Endothelial cell of umbilical vein (primary cell): ENCODE measurements at regions not wholly inside any gene's neighbourhood (a gene's known extent, or its start where the extent isn't known, plus 50 kb on each side); places are given as distances from the start of the nearest gene placed in this dataset.

Source experiments
- BruUV-seq: library from RNA; stranded (reverse); fragments of 400-500 nt; replicated peaks from 2 replicates; lab custom pipeline; 2021; lab: Mats Ljungman, UMichigan
- CTCF ChIA-PET: fragments of 300-600, 350-600 bp; sonication (Branson Sonifier 250); formaldehyde crosslinking; loops from one replicate; lab custom pipeline; 2021; ENCODE audit warnings: antibody characterized with exemption, inconsistent platforms; lab: Charles Lee
- POLR2A ChIA-PET: fragments of 300-600, 350-600 bp; sonication (Branson Sonifier 250); formaldehyde crosslinking; loops from one replicate; lab custom pipeline; 2021; ENCODE audit warnings: antibody characterized with exemption, inconsistent platforms; lab: Charles Lee
- DNase-seq: peaks from one replicate; pipeline ENCODE4 v3.0.0-alpha.2; 2011; ENCODE audit warnings: low read depth, low spot score
- FAIRE-seq: peaks from 2 replicates; lab custom pipeline; 2011; peaks lifted over from hg19 to GRCh38; lab: Jason Lieb, UNC
- H2AFZ ChIP-seq: 2 replicates; pipeline ENCODE4 v1.6.0; 2012; ENCODE audit warnings: low read depth, low read length, control low read depth, inconsistent platforms
- H3K27ac ChIP-seq: 2 replicates; pipeline ENCODE4 v1.5.1; 2011; ENCODE audit warnings: low read depth, mild to moderate bottlenecking, control low read depth, low read length, moderate library complexity; ENCODE audit not compliant: insufficient read depth
- H3K27me3 ChIP-seq, 2 experiments: 2 replicates each; pipeline versions ENCODE4 v1.6.0 to v1.6.1; 2011; ENCODE audit warnings: low read length in 2 of 2, mixed read lengths in 1 of 2; ENCODE audit not compliant: control insufficient read depth in 2 of 2, insufficient read depth in 2 of 2
- H3K36me3 ChIP-seq, 2 experiments: 2 replicates in 1 of 2; 3 replicates in 1 of 2; pipeline ENCODE4 v1.5.1; 2011; ENCODE audit warnings: low read length in 2 of 2, mild to moderate bottlenecking in 1 of 2, moderate library complexity in 1 of 2; ENCODE audit not compliant: control insufficient read depth in 2 of 2, insufficient read depth in 2 of 2; ENCODE audit errors: extremely low read depth in 1 of 2
- H3K4me1 ChIP-seq: 3 replicates; pipeline ENCODE4 v1.5.1; 2011; ENCODE audit warnings: mild to moderate bottlenecking, low read length; ENCODE audit not compliant: control insufficient read depth, insufficient read depth; ENCODE audit errors: extremely low read depth
- H3K4me2 ChIP-seq: 2 replicates; pipeline ENCODE4 v1.6.1; 2011; ENCODE audit warnings: low read length, control low read depth, mixed read lengths; ENCODE audit not compliant: insufficient read depth
- H3K4me3 ChIP-seq, 3 experiments: fragments of 200-600 bp in 1 of 3; sonication (generic), shearing (Covaris generic) in 1 of 3; replicated peaks in 1 of 3; 2 replicates each; pipeline ENCODE4 v1.5.1; 2011 to 2016; ENCODE audit warnings: control low read depth in 3 of 3, low read length in 3 of 3, mild to moderate bottlenecking in 2 of 3, inconsistent platforms in 1 of 3, low read depth in 1 of 3, moderate library complexity in 1 of 3; ENCODE audit not compliant: insufficient read depth in 1 of 3
- H3K79me2 ChIP-seq: 2 replicates; pipeline ENCODE4 v1.6.0; 2012; ENCODE audit warnings: low read length, inconsistent platforms; ENCODE audit not compliant: control insufficient read depth, insufficient read depth
- H3K9ac ChIP-seq: replicated peaks from 2 replicates; pipeline ENCODE3; 2011; ENCODE audit warnings: low read length, control low read depth; ENCODE audit not compliant: insufficient read depth; ENCODE audit errors: extremely low read depth
- H3K9me1 ChIP-seq: replicated peaks from 3 replicates; pipeline ENCODE4 v1.6.0; 2011; ENCODE audit warnings: mild to moderate bottlenecking, low read length; ENCODE audit not compliant: control insufficient read depth, insufficient read depth; ENCODE audit errors: extremely low read depth
- H3K9me3 ChIP-seq: replicated peaks from 2 replicates; pipeline ENCODE4 v1.5.1; 2012; ENCODE audit warnings: low read length, inconsistent platforms; ENCODE audit not compliant: control insufficient read depth, insufficient read depth
- H4K20me1 ChIP-seq: replicated peaks from 2 replicates; pipeline ENCODE3; 2011; ENCODE audit warnings: mild to moderate bottlenecking, low read length; ENCODE audit not compliant: control insufficient read depth, insufficient read depth; ENCODE audit errors: extremely low read depth
- EZH2 ChIP-seq: IDR thresholded peaks from 2 replicates; pipeline ENCODE4 v1.6.1; 2012; ENCODE audit warnings: borderline replicate concordance, low read depth, mild to moderate bottlenecking, moderate library complexity, low read length, inconsistent platforms; ENCODE audit not compliant: severe bottlenecking
- FOS ChIP-seq: IDR thresholded peaks from 2 replicates; pipeline ENCODE4 v1.6.1; 2011; ENCODE audit warnings: mild to moderate bottlenecking, low read length, moderate library complexity, borderline replicate concordance; ENCODE audit not compliant: insufficient read depth
- GATA2 ChIP-seq: IDR thresholded peaks from 2 replicates; pipeline ENCODE4 v1.7.0; 2011; ENCODE audit warnings: low read depth, mild to moderate bottlenecking, moderate library complexity, mixed read lengths, low read length; ENCODE audit not compliant: insufficient read length, insufficient read depth
- JUN ChIP-seq: IDR thresholded peaks from 2 replicates; pipeline ENCODE4 v1.6.1; 2011; ENCODE audit warnings: borderline replicate concordance, low read depth; ENCODE audit not compliant: insufficient read length, insufficient read depth
- MYC ChIP-seq: IDR thresholded peaks from one replicate; pipeline ENCODE4 v1.6.1; 2011; ENCODE audit warnings: mild to moderate bottlenecking, low read depth, low read length
- POLR2A ChIP-seq: IDR thresholded peaks from 2 replicates; pipeline ENCODE4 v1.6.1; 2012; ENCODE audit warnings: low read depth, mild to moderate bottlenecking, control low read depth, low read length
- POLR2AphosphoS5 ChIP-seq: IDR thresholded peaks from 2 replicates; pipeline ENCODE4 v1.6.1; 2012; ENCODE audit warnings: low read depth, mild to moderate bottlenecking, control low read depth, low read length, moderate library complexity; ENCODE audit not compliant: insufficient read depth
- dilution Hi-C: fragments of 300-500 bp; cut with MboI; formaldehyde crosslinking; loops from one replicate; pipeline ENCODE4 v1.15.0; 2019; ENCODE audit warnings: low sequenced_read_pairs; ENCODE audit not compliant: extremely low pct_ligation_motif_present
- intact Hi-C: fragments of 100-400 bp; cut with micrococcal nuclease; formaldehyde crosslinking; loops from one replicate; pipeline ENCODE4 v1.10.0; 2022
- TF ChIP-seq, protein P1 (sequence below): IDR thresholded peaks from 2 replicates; pipeline ENCODE4 v1.6.1; 2011; ENCODE audit not compliant: insufficient read depth, insufficient read length

DNA sequence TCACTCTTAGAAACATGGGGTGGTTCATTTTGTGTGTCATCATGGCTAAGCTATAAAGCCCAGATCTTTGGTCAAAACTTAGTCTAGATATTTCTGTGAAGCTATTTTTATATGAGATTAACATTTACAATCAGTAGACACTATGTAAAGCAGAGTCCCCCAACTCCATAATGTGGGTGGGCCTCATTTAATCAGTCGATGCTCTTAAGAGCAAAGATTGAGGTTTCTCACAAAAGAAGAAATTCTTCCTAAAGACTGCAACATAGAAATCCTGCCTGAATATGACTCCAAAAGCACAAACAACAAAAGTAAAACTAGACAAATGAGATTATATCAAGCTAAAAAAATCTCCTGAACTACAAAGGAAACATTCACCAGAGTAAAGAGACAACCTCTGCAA is 642.2 kb downstream of the DIAPH3 start:
- Histone ChIP-seq H2AFZ (no peak overlapping the region), H3K9me3 (no peaks in the 10 kb centered on the region), H3K27me3 (no peaks in the 10 kb centered on the region), H3K79me2 (no peaks in the 10 kb centered on the region), H3K36me3 (no peaks in the 10 kb centered on the region), H3K9ac (no peak overlapping the region), H3K4me3 (no peak overlapping the region), H3K4me2 (no peak overlapping the region), H3K4me1 (peaks cover 5% of the 10 kb centered on the region), H3K27ac (no peak overlapping the region), H3K9me1 (no peaks in the 10 kb centered on the region), H4K20me1 (no peaks in the 10 kb centered on the region)
- DNase-seq (no peak), FAIRE-seq (no peak)
- no TSS peak for BruUV-seq
- ChIA-PET POLR2A (no interaction called here), CTCF (interaction anchor here (1.0 to 1.7 kb wide), 2 partner anchors 10 to 11 kb away, joined by 3 to 5 read pairs; no protein-coding TSS in a partner anchor)
- no peak for TF ChIP-seq POLR2A
- TF ChIP-seq JUN = no peak
- TF ChIP-seq EZH2 = no peak
- no peak for TF ChIP-seq MYC
- no peak for TF ChIP-seq POLR2AphosphoS5
- intact Hi-C loops = no loop called here
- dilution Hi-C loops = no loop called here

DNA sequence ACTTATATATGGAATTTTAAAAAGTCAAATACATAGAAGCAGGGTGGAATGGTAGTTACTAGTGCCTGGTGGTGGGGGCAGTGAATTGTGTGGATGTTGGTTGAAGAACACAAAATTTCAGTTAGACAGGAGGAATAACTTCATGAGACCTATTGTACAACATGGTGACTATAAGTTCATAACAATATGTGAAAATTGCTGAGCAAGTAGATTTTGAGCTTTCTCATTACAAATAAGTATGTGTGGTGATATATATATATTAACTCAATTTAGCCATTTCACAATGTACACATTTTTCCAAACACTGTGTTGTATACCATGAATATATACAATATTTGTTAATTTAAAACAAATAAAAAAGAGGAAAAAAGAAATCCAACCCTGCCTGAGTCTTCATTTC is 641.1 kb downstream of the DIAPH3 start:
- Histone ChIP-seq H3K4me2 (no peak overlapping the region), H3K4me1 (peaks cover 5% of the 10 kb centered on the region), H2AFZ (no peak overlapping the region), H3K4me3 (no peak overlapping the region), H4K20me1 (no peaks in the 10 kb centered on the region), H3K27ac (no peak overlapping the region), H3K79me2 (no peaks in the 10 kb centered on the region), H3K36me3 (no peaks in the 10 kb centered on the region), H3K27me3 (no peaks in the 10 kb centered on the region), H3K9ac (no peak overlapping the region), H3K9me1 (no peaks in the 10 kb centered on the region), H3K9me3 (no peaks in the 10 kb centered on the region)
- intact Hi-C loops (no loop called here), dilution Hi-C loops (no loop called here)
- no TSS peak for BruUV-seq
- DNase-seq (no peak), FAIRE-seq (no peak)
- TF ChIP-seq MYC (no peak), EZH2 (no peak), POLR2AphosphoS5 (no peak), JUN (no peak), FOS (no peak), GATA2 (no peak)
- TF ChIP-seq, protein P1, sequence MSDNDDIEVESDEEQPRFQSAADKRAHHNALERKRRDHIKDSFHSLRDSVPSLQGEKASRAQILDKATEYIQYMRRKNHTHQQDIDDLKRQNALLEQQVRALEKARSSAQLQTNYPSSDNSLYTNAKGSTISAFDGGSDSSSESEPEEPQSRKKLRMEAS = no peak
- ChIA-PET POLR2A (no interaction called here), CTCF (interaction anchor here (1.1 to 3.4 kb wide), 2 partner anchors 28 to 131 kb away, joined by 3 to 22 read pairs; no protein-coding TSS in a partner anchor)
